Thoracic aorta (tissue), 2 donors: ENCODE measurements at regions not wholly inside any gene's neighbourhood (a gene's known extent, or its start where the extent isn't known, plus 50 kb on each side); places are given as distances from the start of the nearest gene placed in this dataset.

Source experiments
- ATAC-seq: fragments of 150-250 bp; one replicate; pipeline ENCODE4 v1.8.0; 2017; ENCODE audit warnings: low read depth; ENCODE audit not compliant: insufficient number of reproducible peaks, low FRiP score
- DNase-seq: peaks from one replicate; pipeline ENCODE4 v3.0.0-alpha.2; 2020; ENCODE audit warnings: low spot score
- H3K27ac ChIP-seq, 2 donors: fragments of 200-600 bp; sonication (generic); 1 replicate in 1 of 2; 2 replicates in 1 of 2; pipeline ENCODE4 v1.5.1; 2016; ENCODE audit warnings: mild to moderate bottlenecking in 2 of 2, moderate library complexity in 2 of 2
- H3K27me3 ChIP-seq: fragments of 200-600 bp; sonication (generic); replicated peaks from 2 replicates; pipeline ENCODE4 v1.6.0; 2016; ENCODE audit warnings: mild to moderate bottlenecking; ENCODE audit not compliant: insufficient read depth
- H3K36me3 ChIP-seq: fragments of 200-600 bp; sonication (generic); one replicate; pipeline ENCODE4 v1.5.1; 2016
- H3K4me1 ChIP-seq, 2 donors: fragments of 200-600 bp; sonication (generic); 1 replicate in 1 of 2; 2 replicates in 1 of 2; pipeline versions ENCODE4 v1.5.1 to v1.6.0; 2016; ENCODE audit warnings: low read depth in 2 of 2, mild to moderate bottlenecking in 1 of 2; ENCODE audit not compliant: control insufficient read depth in 1 of 2
- H3K4me3 ChIP-seq: fragments of 200-600 bp; sonication (generic); 2 replicates; pipeline ENCODE4 v1.5.1; 2016; ENCODE audit warnings: mild to moderate bottlenecking
- H3K9me3 ChIP-seq: fragments of 200-600 bp; sonication (generic); 2 replicates; pipeline ENCODE4 v1.5.1; 2016
- TF ChIP-seq, protein P1 (sequence below): fragments of 200-600 bp; sonication (generic); IDR thresholded peaks from one replicate; pipeline ENCODE4 v1.5.1; 2019; ENCODE audit warnings: antibody characterized with exemption

GRCh38 chrX:3550871-3551270, 162.6 kb downstream of the PRKX start:
- H3K36me3 ChIP-seq = no peaks in the 10 kb centered on the region
- H3K9me3 ChIP-seq = no peaks in the 10 kb centered on the region
- no peaks in the 10 kb centered on the region for H3K4me1 ChIP-seq
- H3K27me3 ChIP-seq = no peaks in the 10 kb centered on the region
- TF ChIP-seq, protein P1, sequence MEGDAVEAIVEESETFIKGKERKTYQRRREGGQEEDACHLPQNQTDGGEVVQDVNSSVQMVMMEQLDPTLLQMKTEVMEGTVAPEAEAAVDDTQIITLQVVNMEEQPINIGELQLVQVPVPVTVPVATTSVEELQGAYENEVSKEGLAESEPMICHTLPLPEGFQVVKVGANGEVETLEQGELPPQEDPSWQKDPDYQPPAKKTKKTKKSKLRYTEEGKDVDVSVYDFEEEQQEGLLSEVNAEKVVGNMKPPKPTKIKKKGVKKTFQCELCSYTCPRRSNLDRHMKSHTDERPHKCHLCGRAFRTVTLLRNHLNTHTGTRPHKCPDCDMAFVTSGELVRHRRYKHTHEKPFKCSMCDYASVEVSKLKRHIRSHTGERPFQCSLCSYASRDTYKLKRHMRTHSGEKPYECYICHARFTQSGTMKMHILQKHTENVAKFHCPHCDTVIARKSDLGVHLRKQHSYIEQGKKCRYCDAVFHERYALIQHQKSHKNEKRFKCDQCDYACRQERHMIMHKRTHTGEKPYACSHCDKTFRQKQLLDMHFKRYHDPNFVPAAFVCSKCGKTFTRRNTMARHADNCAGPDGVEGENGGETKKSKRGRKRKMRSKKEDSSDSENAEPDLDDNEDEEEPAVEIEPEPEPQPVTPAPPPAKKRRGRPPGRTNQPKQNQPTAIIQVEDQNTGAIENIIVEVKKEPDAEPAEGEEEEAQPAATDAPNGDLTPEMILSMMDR = no peak
- DNase-seq (no peak), ATAC-seq (no peak)
- no peak overlapping the region for H3K4me3 ChIP-seq
- H3K27ac ChIP-seq = no peak overlapping the region

GRCh38 chrX:3550160-3550751, 163.2 kb downstream of the PRKX start:
- DNase-seq (no peak), ATAC-seq (no peak)
- H3K4me1 ChIP-seq = no peaks in the 10 kb centered on the region
- TF ChIP-seq, protein P1 = no peak
- no peak overlapping the region for H3K4me3 ChIP-seq
- no peak overlapping the region for H3K27ac ChIP-seq
- H3K36me3 ChIP-seq = no peaks in the 10 kb centered on the region
- H3K9me3 ChIP-seq = no peaks in the 10 kb centered on the region
- no peaks in the 10 kb centered on the region for H3K27me3 ChIP-seq

GRCh38 chrX:3549411-3549911, 164.0 kb downstream of the PRKX start:
- Histone ChIP-seq H3K9me3 (no peaks in the 10 kb centered on the region), H3K36me3 (no peaks in the 10 kb centered on the region), H3K4me3 (peak overlapping the region; percentile 50), H3K4me1 (no peaks in the 10 kb centered on the region), H3K27ac (no peak overlapping the region), H3K27me3 (no peaks in the 10 kb centered on the region)
- DNase-seq = no peak
- ATAC-seq = no peak
- TF ChIP-seq, protein P1 = no peak

DNA sequence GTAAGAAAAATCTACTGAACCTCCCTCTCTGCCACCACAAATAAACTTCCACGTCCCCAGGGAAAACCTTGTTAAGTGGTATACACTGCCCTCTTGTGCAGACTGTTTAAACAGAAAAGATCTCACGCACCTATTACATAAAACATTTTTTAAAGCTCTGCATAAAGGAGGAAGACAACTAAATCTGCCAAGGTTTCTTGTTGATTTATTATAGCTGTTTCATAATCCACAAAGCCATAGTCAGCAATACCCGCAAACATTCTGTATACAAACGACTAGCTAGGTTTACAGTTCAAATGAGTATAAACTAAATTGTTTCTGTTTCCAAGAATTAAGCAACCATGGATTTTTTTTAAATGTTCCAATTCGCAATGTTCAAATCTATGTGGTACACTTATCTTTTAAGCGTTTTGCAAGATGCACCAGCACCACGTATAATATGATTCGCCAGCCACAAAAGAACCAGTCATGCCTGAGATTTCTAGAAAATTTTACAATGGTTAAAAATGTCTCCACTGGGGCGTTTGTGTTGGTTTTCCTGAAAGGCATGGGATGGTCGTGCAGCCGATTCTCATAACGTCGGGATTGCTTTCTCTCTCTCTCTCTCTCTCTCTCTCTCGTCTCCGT, 164.6 kb downstream of the PRKX start:
- DNase-seq (no peak), ATAC-seq (no peak)
- Histone ChIP-seq H3K27ac (no peak overlapping the region), H3K27me3 (no peaks in the 10 kb centered on the region), H3K36me3 (no peaks in the 10 kb centered on the region), H3K4me1 (no peaks in the 10 kb centered on the region), H3K4me3 (peak overlapping the region; percentile 50), H3K9me3 (no peaks in the 10 kb centered on the region)
- TF ChIP-seq, protein P1 = peak; percentile 14

DNA sequence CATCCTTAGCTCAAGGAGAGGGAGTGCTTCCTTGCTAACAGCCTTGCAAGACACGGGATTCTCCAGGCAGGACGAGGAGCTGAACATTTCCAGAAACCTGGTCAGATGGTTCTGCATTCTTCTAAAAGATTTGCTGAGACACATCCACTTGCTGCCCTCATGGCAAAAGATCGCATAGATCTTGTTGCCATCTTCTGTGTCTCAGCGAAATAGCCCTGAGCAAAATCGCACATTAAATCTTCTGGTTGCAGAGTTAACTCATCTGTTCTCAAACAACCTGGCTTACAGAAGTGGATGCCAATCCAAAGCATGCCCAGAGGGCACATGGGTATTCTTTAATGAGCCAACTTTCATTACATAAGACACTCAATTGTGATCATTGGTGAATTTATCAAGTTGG, 167.5 kb downstream of the PRKX start:
- H3K9me3 ChIP-seq = no peaks in the 10 kb centered on the region
- no peaks in the 10 kb centered on the region for H3K27me3 ChIP-seq
- no peaks in the 10 kb centered on the region for H3K36me3 ChIP-seq
- H3K27ac ChIP-seq = no peak overlapping the region
- TF ChIP-seq, protein P1 = no peak
- H3K4me1 ChIP-seq = no peaks in the 10 kb centered on the region
- no peak overlapping the region for H3K4me3 ChIP-seq
- ATAC-seq = no peak
- DNase-seq = no peak
